ENCODE measurements at regions not wholly inside any gene's neighbourhood (a gene's known extent, or its start where the extent isn't known, plus 50 kb on each side); places are given as distances from the start of the nearest gene placed in this dataset.

DNA sequence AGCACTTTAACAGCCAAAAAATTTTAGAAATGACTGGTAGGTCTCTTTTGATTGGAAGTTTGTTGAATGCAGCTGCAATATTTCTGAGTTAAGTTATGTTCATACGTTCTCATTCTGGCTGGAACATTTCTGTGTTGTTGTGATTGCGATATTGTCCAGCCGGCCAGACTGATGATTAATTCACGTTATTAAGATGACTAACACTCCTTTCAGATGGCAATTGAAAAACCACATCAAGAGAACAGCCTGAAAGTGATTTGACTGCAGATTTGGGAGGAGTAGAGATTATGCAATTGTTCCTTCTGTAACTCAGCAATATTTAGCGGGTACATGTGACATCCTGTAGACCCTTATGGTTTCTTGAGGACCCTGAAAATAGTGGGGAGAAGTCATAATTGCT, 133.7 kb downstream of the FBXO15 start:
- no peak overlapping the region for H3K27ac Mint-ChIP-seq

GRCh38 chr18:74012954-74013630, 134.5 kb downstream of the FBXO15 start:
- Mint-ChIP-seq H3K36me3 (no peaks in the 10 kb centered on the region), H3K9me3 (peaks cover 0 to 10% (median 7%) of the 10 kb centered on the region in 7 donors), H3K4me1 (peaks cover 31% of the 10 kb centered on the region), H3K27me3 (ENCODE audit: low read depth in 3 of 3) (peaks cover 17 to 40% (median 23%) of the 10 kb centered on the region in 3 donors), H3K27ac (peak overlapping the region in 6 of 7 donors; percentile 46 to 86 (median 68)), H3K4me3 (peak overlapping the region; percentile 37 to 81)
- TF ChIP-seq CTCF (IDR thresholded peaks at IDR 0.05): no peak
- peak overlapping the region; percentile 31 for H3K4me2 ChIP-seq (replicated peaks; ENCODE audit: extremely low read depth, low read length, poor library complexity, severe bottlenecking)
- peaks cover 30 to 33% of the 10 kb centered on the region in 2 donors for H3K4me1 ChIP-seq (ENCODE audit: control insufficient read depth in 1 of 2, insufficient read depth in 2 of 2, low read length in 2 of 2)
- intact Hi-C loops (cut with micrococcal nuclease): no loop called here
- H3K27me3 ChIP-seq (ENCODE audit: control insufficient read depth in 2 of 2, insufficient read depth in 2 of 2, low read length in 2 of 2): peaks cover 21 to 32% of the 10 kb centered on the region in 2 donors
- H3K79me2 ChIP-seq (ENCODE audit: insufficient read depth, low read length): no peaks in the 10 kb centered on the region
- no peaks in the 10 kb centered on the region for H3K9me3 ChIP-seq (replicated peaks in 1 of 2; ENCODE audit: control insufficient read depth in 1 of 2, insufficient read depth in 1 of 2, low read length in 2 of 2)
- peak in 1 of 3 donors; percentile 8 for DNase-seq
- WGBS (ENCODE audit: insufficient coverage): 66% methylated on average over 9 of the region's 14 CpGs
- no peaks in the 10 kb centered on the region for H4K20me1 ChIP-seq (ENCODE audit: insufficient read depth, low read length)
- no peak overlapping the region for H2AFZ ChIP-seq (ENCODE audit: insufficient read depth, low read depth, low read length, poor library complexity, severe bottlenecking)
- H3K9ac ChIP-seq (ENCODE audit: insufficient read depth, low read length, poor library complexity, severe bottlenecking): peak overlapping the region; percentile 4
- no peaks in the 10 kb centered on the region for H3K36me3 ChIP-seq (replicated peaks in 1 of 2; ENCODE audit: control insufficient read depth in 1 of 2, insufficient read depth in 2 of 2, low read length in 2 of 2)
- peak overlapping the region in 1 of 3 experiments; percentile 33 for H3K4me3 ChIP-seq (replicated peaks in 1 of 3; ENCODE audit: low read depth in 2 of 3, low read length in 3 of 3)
- H3K27ac ChIP-seq (ENCODE audit: low read depth in 1 of 2, low read length in 2 of 2): no peak overlapping the region

More for the DNA sequence above, 133.7 kb downstream of the FBXO15 start:
- H3K36me3 ChIP-seq (replicated peaks in 1 of 2; ENCODE audit: control insufficient read depth in 1 of 2, insufficient read depth in 2 of 2, low read length in 2 of 2): no peaks in the 10 kb centered on the region
- Mint-ChIP-seq H3K4me1 (peaks cover 31% of the 10 kb centered on the region), H3K36me3 (no peaks in the 10 kb centered on the region), H3K27me3 (ENCODE audit: low read depth in 3 of 3) (peaks cover 18 to 43% (median 24%) of the 10 kb centered on the region in 3 donors), H3K4me3 (peak overlapping the region in 1 of 2 donors; percentile 28), H3K9me3 (peaks cover 0 to 12% (median 7%) of the 10 kb centered on the region in 7 donors)
- no peak overlapping the region for H3K4me3 ChIP-seq (replicated peaks in 1 of 3; ENCODE audit: low read depth in 2 of 3, low read length in 3 of 3)
- H3K27me3 ChIP-seq (ENCODE audit: control insufficient read depth in 2 of 2, insufficient read depth in 2 of 2, low read length in 2 of 2): peaks cover 30 to 37% of the 10 kb centered on the region in 2 donors
- no peaks in the 10 kb centered on the region for H3K9me3 ChIP-seq (replicated peaks in 1 of 2; ENCODE audit: control insufficient read depth in 1 of 2, insufficient read depth in 1 of 2, low read length in 2 of 2)
- H3K4me1 ChIP-seq (ENCODE audit: control insufficient read depth in 1 of 2, insufficient read depth in 2 of 2, low read length in 2 of 2): peaks cover 30 to 33% of the 10 kb centered on the region in 2 donors
- no peaks in the 10 kb centered on the region for H4K20me1 ChIP-seq (ENCODE audit: insufficient read depth, low read length)
- H3K4me2 ChIP-seq (replicated peaks; ENCODE audit: extremely low read depth, low read length, poor library complexity, severe bottlenecking): peak overlapping the region; percentile 31
- 0% methylated on average over 1 of the region's 5 CpGs for WGBS (ENCODE audit: insufficient coverage)
- intact Hi-C loops (cut with micrococcal nuclease): no loop called here
- H3K9ac ChIP-seq (ENCODE audit: insufficient read depth, low read length, poor library complexity, severe bottlenecking): no peak overlapping the region
- no peaks in the 10 kb centered on the region for H3K79me2 ChIP-seq (ENCODE audit: insufficient read depth, low read length)
- no peak for TF ChIP-seq CTCF (IDR thresholded peaks at IDR 0.05)
- peak; percentile 65 to 84 (median 78) for DNase-seq
- H3K27ac ChIP-seq (ENCODE audit: low read depth in 1 of 2, low read length in 2 of 2): no peak overlapping the region
- no peak overlapping the region for H2AFZ ChIP-seq (ENCODE audit: insufficient read depth, low read depth, low read length, poor library complexity, severe bottlenecking)

Measured in CD14-positive monocyte (primary cell).